ENCODE measurements at regions not wholly inside any gene's neighbourhood (a gene's known extent, or its start where the extent isn't known, plus 50 kb on each side); places are given as distances from the start of the nearest gene placed in this dataset.
A peak's percentile ranks its signal among the peaks of the same experiment; 100 is the strongest.

DNA sequence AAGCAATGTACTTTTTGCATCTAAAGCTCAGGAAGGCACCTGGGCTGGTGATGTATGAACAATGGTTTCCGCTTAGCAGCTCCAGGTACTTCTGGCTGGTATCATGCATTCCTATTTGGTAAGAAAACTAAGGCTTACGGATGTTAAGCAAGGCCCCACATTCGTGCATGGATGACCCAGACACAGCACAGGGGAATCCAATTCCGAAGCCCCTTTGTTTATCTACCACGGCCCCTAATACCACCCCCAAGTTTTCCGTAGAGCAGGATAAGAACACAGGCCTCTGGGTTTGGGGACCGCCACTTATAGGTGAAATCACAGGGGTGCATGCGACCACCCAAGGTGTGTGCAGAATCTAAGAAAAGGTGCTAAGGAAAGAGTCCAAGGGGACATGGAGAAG is 192.1 kb upstream of the ID2 start:
- DNase-seq (ENCODE audit: low spot score) = no peak
- Histone ChIP-seq H3K4me3 (ENCODE audit: low read depth, low read length, poor library complexity, severe bottlenecking) (no peak overlapping the region), H3K36me3 (ENCODE audit: insufficient read depth, low read length, poor library complexity, severe bottlenecking) (no peaks in the 10 kb centered on the region), H3K27me3 (replicated peaks; ENCODE audit: insufficient read depth, low read depth, low read length, poor library complexity) (no peaks in the 10 kb centered on the region), H3K4me1 (ENCODE audit: insufficient read depth, low read length, poor library complexity, severe bottlenecking) (peaks cover 26% of the 10 kb centered on the region), H3K27ac (ENCODE audit: low read depth, low read length, poor library complexity, severe bottlenecking) (no peak overlapping the region), H3K9me3 (ENCODE audit: low read depth, low read length, poor library complexity, severe bottlenecking) (no peaks in the 10 kb centered on the region)
- no TSS peak for BruUV-seq (replicated peaks)
- TF ChIP-seq, protein P1, sequence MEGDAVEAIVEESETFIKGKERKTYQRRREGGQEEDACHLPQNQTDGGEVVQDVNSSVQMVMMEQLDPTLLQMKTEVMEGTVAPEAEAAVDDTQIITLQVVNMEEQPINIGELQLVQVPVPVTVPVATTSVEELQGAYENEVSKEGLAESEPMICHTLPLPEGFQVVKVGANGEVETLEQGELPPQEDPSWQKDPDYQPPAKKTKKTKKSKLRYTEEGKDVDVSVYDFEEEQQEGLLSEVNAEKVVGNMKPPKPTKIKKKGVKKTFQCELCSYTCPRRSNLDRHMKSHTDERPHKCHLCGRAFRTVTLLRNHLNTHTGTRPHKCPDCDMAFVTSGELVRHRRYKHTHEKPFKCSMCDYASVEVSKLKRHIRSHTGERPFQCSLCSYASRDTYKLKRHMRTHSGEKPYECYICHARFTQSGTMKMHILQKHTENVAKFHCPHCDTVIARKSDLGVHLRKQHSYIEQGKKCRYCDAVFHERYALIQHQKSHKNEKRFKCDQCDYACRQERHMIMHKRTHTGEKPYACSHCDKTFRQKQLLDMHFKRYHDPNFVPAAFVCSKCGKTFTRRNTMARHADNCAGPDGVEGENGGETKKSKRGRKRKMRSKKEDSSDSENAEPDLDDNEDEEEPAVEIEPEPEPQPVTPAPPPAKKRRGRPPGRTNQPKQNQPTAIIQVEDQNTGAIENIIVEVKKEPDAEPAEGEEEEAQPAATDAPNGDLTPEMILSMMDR (conservative IDR thresholded peaks at IDR 0.05; ENCODE audit: low read depth, low read length) = no peak
- no peak for TF ChIP-seq EZH2 (IDR thresholded peaks at IDR 0.05; ENCODE audit: borderline replicate concordance, low read depth, low read length, poor library complexity, severe bottlenecking)
- ChIA-PET POLR2A (ENCODE audit: low non-redundant PET) (no interaction called here), CTCF (no interaction called here)
- intact Hi-C loops (cut with micrococcal nuclease; ENCODE audit: unreplicated experiment) = no loop called here

GRCh38 chr2:8490166-8490721 is 191.6 kb upstream of the ID2 start:
- no TSS peak for BruUV-seq (replicated peaks)
- intact Hi-C loops (cut with micrococcal nuclease; ENCODE audit: unreplicated experiment) = no loop called here
- Histone ChIP-seq H3K27ac (ENCODE audit: low read depth, low read length, poor library complexity, severe bottlenecking) (no peak overlapping the region), H3K9me3 (ENCODE audit: low read depth, low read length, poor library complexity, severe bottlenecking) (no peaks in the 10 kb centered on the region), H3K36me3 (ENCODE audit: insufficient read depth, low read length, poor library complexity, severe bottlenecking) (no peaks in the 10 kb centered on the region), H3K27me3 (replicated peaks; ENCODE audit: insufficient read depth, low read depth, low read length, poor library complexity) (no peaks in the 10 kb centered on the region), H3K4me3 (ENCODE audit: low read depth, low read length, poor library complexity, severe bottlenecking) (no peak overlapping the region), H3K4me1 (ENCODE audit: insufficient read depth, low read length, poor library complexity, severe bottlenecking) (peaks cover 26% of the 10 kb centered on the region)
- ChIA-PET POLR2A (ENCODE audit: low non-redundant PET) (no interaction called here), CTCF (no interaction called here)
- DNase-seq (ENCODE audit: low spot score) = no peak
- TF ChIP-seq, protein P1 (conservative IDR thresholded peaks at IDR 0.05; ENCODE audit: low read depth, low read length) = no peak
- TF ChIP-seq EZH2 (IDR thresholded peaks at IDR 0.05; ENCODE audit: borderline replicate concordance, low read depth, low read length, poor library complexity, severe bottlenecking) = no peak

DNA sequence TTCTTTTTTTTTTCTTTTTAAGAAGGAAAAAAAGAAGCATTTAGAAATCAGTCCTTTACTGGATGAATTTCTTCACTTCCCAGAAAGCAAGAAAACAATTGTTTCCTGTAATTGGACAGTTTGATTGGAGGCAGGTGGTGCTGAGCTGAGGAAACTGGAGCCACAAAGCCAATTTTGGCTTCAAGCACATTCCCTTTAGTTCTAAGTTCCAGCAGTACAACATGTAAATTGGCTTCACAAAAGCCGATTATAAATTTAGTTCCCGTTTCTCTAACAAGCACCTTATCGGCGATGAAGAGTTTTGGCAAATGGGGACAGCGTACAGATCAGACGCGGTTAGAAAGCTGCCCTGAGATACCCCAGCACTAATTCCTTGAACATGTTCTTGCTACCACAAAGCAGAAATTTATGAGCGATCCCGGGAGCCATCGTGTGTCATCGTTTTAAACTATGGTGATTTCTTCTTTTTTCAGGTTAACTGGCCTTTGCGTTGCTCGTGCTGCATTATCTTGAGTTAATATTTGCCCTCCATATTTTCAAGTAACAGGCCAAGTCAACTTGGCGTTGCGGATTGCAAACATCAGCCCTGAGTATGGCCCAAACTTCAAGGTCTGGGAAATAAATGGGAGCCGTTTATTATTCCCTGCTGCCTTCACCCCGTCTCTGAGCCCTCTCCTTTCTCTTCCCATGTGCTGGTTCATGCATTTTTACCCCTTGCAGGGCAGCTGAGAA is 190.4 kb upstream of the ID2 start:
- ChIA-PET POLR2A (ENCODE audit: low non-redundant PET) (no interaction called here), CTCF (no interaction called here)
- Histone ChIP-seq H3K36me3 (ENCODE audit: insufficient read depth, low read length, poor library complexity, severe bottlenecking) (no peaks in the 10 kb centered on the region), H3K4me1 (ENCODE audit: insufficient read depth, low read length, poor library complexity, severe bottlenecking) (peaks cover 26% of the 10 kb centered on the region), H3K27me3 (replicated peaks; ENCODE audit: insufficient read depth, low read depth, low read length, poor library complexity) (no peaks in the 10 kb centered on the region), H3K27ac (ENCODE audit: low read depth, low read length, poor library complexity, severe bottlenecking) (no peak overlapping the region), H3K9me3 (ENCODE audit: low read depth, low read length, poor library complexity, severe bottlenecking) (no peaks in the 10 kb centered on the region), H3K4me3 (ENCODE audit: low read depth, low read length, poor library complexity, severe bottlenecking) (no peak overlapping the region)
- no TSS peak for BruUV-seq (replicated peaks)
- intact Hi-C loops (cut with micrococcal nuclease; ENCODE audit: unreplicated experiment) = no loop called here
- peak; percentile 33 for DNase-seq (ENCODE audit: low spot score)
- no peak for TF ChIP-seq EZH2 (IDR thresholded peaks at IDR 0.05; ENCODE audit: borderline replicate concordance, low read depth, low read length, poor library complexity, severe bottlenecking)
- TF ChIP-seq, protein P1 (conservative IDR thresholded peaks at IDR 0.05; ENCODE audit: low read depth, low read length) = no peak
